CD1c-positive myeloid dendritic cell (primary cell): ENCODE measurements at regions not wholly inside any gene's neighbourhood (a gene's known extent, or its start where the extent isn't known, plus 50 kb on each side); places are given as distances from the start of the nearest gene placed in this dataset.

Experiments used
- DNase-seq: peaks from one replicate; pipeline ENCODE4 v3.0.0-alpha.2; 2016; ENCODE audit errors: extremely low spot score

DNA sequence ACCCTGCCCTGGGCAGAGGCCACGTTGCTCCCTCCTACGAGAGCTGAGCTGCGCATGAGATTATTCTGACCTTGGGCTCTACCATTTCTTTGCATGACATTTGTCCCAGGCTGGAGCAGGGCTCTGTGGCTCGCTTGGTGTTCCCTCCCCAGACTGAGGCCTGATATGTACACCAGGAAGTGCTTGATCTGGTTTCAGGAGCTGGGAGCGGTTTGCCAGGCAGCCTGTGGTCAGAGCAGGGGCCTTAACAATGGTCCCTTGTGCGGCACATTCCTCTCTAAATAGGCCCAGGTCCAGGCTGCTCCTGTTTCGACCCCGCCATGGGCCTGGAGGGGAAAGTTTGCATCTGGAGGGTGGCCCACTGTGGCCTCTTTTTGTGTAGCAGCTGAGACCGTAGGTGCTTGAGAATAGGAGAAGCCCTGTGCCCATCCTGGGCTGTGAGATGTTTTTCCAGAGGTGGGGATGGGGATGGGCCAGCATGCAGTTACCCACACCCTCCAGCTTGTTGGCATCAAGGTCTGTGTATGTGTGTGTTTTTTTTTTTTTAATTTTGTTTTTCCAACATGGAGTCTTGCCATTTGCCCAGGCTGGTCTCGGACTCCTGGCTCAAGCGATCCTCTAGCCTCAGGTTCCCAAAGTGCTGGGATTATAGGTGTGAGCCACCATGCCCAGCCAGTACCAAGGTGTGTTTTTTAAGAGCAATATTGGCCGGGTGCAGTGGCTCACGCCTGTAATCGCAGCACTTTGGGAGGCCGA lies 253.9 kb downstream of the SEC14L1 start:
- DNase-seq: no peak

GRCh38 chr17:77395501-77396048 lies 254.8 kb downstream of the SEC14L1 start:
- DNase-seq: no peak

DNA sequence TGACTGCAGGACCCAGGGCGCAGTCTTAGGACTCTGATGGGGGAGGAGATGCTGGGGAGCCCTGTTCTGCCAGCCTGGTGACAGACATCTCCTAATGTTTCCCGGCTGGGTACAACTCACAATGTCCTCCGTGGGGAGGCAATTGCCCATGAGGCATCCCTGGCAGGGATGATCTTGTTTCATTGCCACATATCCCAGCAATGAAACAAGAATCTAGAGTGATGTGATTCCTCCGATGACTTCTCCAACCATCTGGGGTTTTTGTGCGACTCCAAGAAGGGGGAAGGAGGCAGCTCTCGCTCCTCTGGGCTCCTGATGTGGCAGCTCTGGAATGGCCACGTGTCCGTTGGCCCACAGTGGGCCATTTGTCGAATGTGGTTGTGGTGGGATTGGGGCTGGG lies 255.8 kb downstream of the SEC14L1 start:
- no peak for DNase-seq

DNA sequence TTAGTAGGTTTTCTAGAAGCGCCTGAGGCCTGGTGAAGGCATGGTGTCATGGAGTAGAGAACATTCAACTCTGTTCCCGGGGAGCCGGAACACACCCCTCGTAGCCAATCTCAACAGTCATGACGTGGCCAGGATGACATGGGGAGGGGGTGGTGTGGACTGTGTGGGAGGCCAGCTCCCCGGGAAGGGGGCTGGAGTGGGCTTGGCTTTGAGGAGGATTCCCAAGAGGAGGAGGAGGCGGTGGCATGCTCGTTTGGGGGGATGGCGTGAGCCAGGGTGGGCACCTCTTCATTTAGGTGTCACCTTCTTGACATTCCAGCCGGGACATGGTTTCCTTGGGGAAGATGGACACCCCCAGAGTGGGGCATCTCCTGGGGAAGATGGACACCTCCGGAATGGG lies 257.5 kb downstream of the SEC14L1 start:
- no peak for DNase-seq

DNA sequence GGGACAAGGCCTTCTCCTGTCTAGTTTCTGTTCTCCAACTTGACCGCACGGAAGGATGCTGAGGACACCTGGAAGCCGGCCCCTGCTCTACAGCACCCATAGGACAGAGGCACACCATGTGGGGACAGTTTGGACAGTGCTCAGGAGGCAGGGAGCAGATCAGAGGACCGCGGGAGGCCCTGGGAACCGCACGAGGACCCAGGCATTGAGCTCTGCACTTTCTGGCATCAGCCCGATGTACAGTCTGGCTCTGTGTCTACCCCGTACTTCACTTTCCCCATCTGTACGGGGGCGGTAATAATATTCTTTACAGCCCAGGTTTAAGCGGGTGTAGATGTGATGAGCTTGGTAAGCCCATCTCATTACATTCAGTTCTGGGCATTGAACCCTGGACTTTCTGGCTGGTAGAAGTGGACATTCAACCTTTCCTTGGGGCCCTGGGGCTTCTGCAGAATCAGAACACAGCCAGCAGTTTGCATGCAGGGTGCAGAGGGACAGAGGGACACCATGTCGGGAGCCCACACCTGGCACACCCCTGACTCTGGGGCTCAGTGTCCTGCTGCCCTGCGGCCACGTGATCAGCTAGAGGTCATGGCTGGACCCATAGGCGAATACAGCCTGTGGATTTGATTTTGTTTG lies 258.7 kb downstream of the SEC14L1 start:
- no peak for DNase-seq

GRCh38 chr17:77400445-77400870 lies 259.7 kb downstream of the SEC14L1 start:
- DNase-seq: peak; percentile 65

GRCh38 chr17:77402159-77402731 lies 261.5 kb downstream of the SEC14L1 start:
- DNase-seq: no peak

GRCh38 chr17:77403854-77404253 lies 263.1 kb downstream of the SEC14L1 start:
- no peak for DNase-seq

GRCh38 chr17:77404812-77405581 lies 264.2 kb downstream of the SEC14L1 start:
- DNase-seq: peak; percentile 81

DNA sequence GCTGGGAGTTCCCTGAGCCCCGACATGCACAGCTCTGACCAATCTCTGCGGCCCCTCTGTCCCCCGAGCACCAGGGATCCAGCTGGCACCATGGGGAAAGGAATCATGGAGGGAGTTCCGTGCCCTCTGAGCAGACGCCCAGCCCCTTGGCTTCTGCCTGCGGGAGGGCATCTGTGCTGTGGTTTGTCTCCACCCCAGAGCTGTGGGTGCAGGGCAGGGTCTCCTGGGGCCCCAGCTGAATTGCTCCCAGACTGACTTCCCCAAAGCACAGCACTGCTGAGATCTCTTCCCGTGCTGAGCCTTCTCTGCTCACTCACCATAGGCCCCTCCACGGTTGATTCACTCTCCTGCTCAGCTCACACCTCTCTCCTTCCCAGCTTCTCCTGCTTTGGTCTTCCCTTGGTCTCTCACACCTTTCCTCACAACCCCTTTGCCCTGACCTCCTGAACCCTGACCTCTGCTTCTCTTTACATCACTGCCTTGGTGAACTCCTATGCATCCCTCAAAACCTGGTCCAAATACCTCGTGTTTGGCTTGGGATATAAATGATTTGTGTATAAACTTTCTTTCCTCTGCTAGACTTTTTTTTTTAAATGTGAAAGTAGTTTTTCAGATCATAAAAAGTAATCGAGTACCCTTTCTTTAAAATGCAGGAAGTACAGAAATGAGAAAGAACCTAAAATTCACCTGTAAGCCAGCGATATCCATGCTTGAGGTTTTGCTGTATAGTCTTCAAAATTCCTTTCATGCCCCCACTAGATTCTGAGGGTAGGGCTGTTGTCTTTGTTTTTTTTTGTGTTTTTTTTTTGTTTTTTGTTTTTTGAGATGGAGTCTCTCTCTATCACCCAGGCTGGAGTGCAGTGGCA lies 265.3 kb downstream of the SEC14L1 start:
- peak; percentile 48 for DNase-seq

GRCh38 chr17:77407321-77408277 lies 266.8 kb downstream of the SEC14L1 start:
- DNase-seq: no peak

DNA sequence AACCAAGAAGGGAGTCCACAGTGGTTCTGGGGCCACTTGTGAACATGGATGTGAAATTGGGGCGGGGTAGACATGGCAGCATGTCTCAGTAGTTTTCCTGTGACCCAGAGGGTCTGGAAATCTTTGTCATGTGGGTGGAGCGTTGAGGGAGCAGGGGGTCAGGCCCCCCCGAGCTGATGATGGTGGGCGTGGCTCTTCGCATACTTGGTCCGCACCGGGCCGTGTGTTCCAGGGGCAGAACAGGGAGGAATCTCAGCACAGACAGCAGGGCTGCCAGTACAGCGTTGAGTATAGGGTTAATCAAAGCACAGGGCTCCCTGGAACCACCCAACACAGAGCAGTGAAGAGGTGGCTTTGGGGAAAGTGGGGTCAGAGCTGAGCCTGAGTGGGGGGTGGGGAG lies 267.5 kb downstream of the SEC14L1 start:
- no peak for DNase-seq

- DNase-seq: peak; percentile 42
Observed at GRCh38 chr17:77409282-77410161, 268.8 kb downstream of the SEC14L1 start.

- DNase-seq: no peak
Observed at GRCh38 chr17:77410470-77410869, 269.7 kb downstream of the SEC14L1 start.

DNA sequence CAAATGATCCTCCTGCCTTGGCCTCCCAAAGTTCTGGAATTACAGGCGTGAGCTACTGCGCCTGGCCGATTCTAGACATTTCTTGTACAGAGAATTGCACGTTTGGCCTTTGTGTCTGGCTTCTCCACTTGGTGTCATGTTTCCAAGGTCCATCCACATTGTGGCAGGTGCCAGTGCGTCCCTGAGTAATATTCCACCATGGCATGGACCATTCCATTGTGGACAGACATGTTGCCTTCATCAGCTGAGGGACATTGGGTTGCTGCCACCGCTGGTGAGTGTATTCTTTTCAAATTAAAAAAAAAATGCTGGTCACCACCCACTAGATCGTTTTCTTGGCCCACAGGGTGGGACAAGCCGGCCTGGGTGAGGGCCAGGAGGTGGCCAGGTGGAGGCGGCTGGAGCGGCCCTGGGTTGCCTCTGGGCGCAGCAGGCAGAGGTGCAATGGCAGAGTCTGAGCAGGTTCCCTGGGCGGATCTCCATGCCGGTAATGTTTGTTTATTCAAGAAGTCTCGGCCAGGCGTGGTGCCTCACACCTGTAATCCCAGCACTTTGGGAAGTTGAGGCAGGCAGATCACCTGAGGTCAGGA lies 274.1 kb downstream of the SEC14L1 start:
- no peak for DNase-seq

GRCh38 chr17:77416105-77416713 lies 275.4 kb downstream of the SEC14L1 start:
- DNase-seq: no peak

DNA sequence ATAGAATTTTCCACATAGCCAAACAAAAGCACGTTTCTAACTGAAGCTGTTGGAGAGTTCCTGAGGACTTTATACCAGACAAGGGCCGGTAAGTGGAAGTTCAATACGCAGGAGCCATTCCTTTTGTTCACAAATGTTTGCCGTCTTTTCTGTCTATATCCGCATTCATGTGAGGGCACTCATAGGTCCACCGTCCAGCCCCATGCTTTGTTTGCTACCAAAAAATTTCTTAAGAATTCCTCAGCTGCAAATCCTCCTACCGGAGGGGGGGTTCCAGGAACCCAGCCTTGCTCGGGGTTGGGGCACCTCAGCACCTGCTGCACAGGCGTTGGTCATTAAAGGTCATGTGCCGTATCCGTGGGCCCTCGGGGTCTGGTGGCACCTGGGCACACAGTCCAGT lies 276.8 kb downstream of the SEC14L1 start:
- no peak for DNase-seq

DNA sequence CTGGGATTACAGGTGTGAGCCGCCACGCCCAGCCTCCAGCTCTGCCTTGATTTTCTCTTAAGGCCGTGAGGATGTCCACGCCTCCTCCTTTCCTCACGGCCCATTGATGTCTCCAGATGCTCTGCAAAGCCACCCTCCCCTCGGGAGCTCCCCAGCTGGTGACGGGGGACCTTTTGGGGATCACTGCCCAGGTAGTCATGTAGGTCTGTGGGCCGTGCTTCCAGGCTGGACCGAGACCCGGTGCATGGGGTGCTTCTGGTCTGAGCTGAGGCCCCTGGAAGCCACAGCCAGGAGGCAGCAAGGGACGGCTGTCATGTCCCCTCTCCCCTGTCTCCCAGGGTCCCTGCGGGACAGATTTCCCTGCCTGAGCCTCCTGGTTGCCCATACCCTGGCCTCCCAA lies 277.8 kb downstream of the SEC14L1 start:
- DNase-seq: no peak
